NCI-H187 (cell line): ENCODE measurements at regions not wholly inside any gene's neighbourhood (a gene's known extent, or its start where the extent isn't known, plus 50 kb on each side); places are given as distances from the start of the nearest gene placed in this dataset.

Experiments
- DNase-seq, 2 experiments: peaks; one replicate each; lab custom pipeline; 2025; lab: John Stamatoyannopoulos, UW

DNA sequence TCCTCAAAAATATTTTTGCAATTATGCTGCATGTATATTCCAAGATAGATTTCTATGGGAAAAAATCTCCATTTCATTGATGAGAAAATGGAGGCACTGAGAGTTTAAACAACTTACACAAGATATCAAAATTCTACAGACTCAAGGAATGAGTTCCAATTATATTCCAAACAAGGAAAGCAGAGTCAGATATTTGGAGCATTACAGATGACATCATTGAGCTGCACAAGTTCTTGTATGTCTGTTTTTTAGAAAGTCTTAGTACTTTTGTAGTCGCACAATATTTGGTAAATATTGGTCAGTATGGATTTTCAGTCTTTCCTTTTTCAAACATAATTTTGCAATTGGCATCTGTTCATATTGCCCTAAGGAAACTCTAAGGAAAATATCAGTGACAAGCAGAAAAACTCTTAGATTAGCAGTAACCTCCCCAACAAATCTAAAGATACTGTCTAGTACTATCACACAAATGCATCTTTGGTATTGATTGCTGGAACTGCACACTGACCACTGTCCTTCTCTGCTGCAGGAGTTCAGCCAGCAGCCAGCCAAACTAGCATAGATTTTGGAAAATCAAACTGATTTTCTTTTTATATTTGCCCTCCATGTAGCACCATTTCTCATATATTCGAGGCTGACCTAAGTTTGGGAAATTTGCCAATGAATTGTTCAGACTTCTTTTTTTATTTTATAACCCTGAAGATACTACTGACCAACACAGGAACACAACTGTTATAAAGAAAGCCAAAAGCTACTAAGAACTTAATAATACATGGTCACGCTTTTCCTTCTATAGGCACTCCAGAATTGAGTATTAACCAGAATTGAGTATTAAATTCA, 51.7 kb upstream of the TBX18 start:
- DNase-seq: no peak
